ENCODE measurements at regions not wholly inside any gene's neighbourhood (a gene's known extent, or its start where the extent isn't known, plus 50 kb on each side); places are given as distances from the start of the nearest gene placed in this dataset.

GRCh38 chr16:77666771-77667170, 55.5 kb upstream of the NUDT7 start:
- DNase-seq (no peak), ATAC-seq (no peak)
- no peaks in the 10 kb centered on the region for H3K4me1 Mint-ChIP-seq (ENCODE audit: low read depth)
- H3K27me3 Mint-ChIP-seq, result peaks cover 5% of the 10 kb centered on the region
- ChIA-PET CTCF (interaction anchor here (1.0 kb wide), 1 partner anchor 8 kb away, joined by 3 read pairs; no protein-coding TSS in a partner anchor), POLR2A (no interaction called here)
- H3K9me3 Mint-ChIP-seq, result peaks cover 4% of the 10 kb centered on the region
- intact Hi-C loops (cut with micrococcal nuclease), result no loop called here
- no peak overlapping the region for H3K4me3 Mint-ChIP-seq
- H3K36me3 Mint-ChIP-seq (ENCODE audit: low read depth), result no peaks in the 10 kb centered on the region
- H3K27ac Mint-ChIP-seq, result no peak overlapping the region
- no peak for TF ChIP-seq CTCF (IDR thresholded peaks at IDR 0.05)

DNA sequence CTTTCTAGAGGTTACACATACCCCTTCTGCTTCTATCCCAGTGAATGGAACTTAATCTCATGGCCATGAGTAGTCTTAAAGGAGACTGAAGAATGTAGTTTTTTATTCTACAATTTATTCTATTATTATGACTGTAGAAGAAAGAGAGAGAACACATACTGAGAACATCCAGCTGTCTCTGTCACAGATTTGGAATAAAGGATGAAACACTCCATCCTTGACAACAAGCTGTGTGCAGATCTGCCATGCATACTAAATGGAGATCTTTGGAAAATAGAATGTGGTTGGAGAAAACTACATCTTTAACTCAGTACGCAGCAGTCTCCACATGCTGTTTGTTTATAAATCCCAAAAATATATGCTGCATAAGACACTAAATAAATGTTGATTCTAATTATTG, 54.1 kb upstream of the NUDT7 start:
- ChIA-PET POLR2A (no interaction called here), CTCF (interaction anchor here (1.3 kb wide), 1 partner anchor 9 kb away, joined by 3 read pairs; no protein-coding TSS in a partner anchor)
- peaks cover 3% of the 10 kb centered on the region for H3K27me3 Mint-ChIP-seq
- no peaks in the 10 kb centered on the region for H3K9me3 Mint-ChIP-seq
- H3K36me3 Mint-ChIP-seq (ENCODE audit: low read depth), result no peaks in the 10 kb centered on the region
- DNase-seq (no peak), ATAC-seq (no peak)
- H3K4me1 Mint-ChIP-seq (ENCODE audit: low read depth), result no peaks in the 10 kb centered on the region
- intact Hi-C loops (cut with micrococcal nuclease), result no loop called here
- no peak overlapping the region for H3K4me3 Mint-ChIP-seq
- no peak overlapping the region for H3K27ac Mint-ChIP-seq
- TF ChIP-seq CTCF (IDR thresholded peaks at IDR 0.05), result no peak

GRCh38 chr16:77669057-77669456, 53.3 kb upstream of the NUDT7 start:
- CTCF ChIA-PET, result no interaction called here

More at GRCh38 chr16:77669057-77669456, 53.3 kb upstream of the NUDT7 start:
- Mint-ChIP-seq H3K27ac (no peak overlapping the region), H3K9me3 (no peaks in the 10 kb centered on the region), H3K4me1 (ENCODE audit: low read depth) (no peaks in the 10 kb centered on the region), H3K4me3 (no peak overlapping the region), H3K27me3 (peaks cover 2% of the 10 kb centered on the region), H3K36me3 (ENCODE audit: low read depth) (no peaks in the 10 kb centered on the region)
- ATAC-seq, result no peak
- DNase-seq, result no peak
- no peak for TF ChIP-seq CTCF (IDR thresholded peaks at IDR 0.05)
- POLR2A ChIA-PET, result no interaction called here
- intact Hi-C loops (cut with micrococcal nuclease), result no loop called here

Data from activated CD8-positive, alpha-beta T cell treated with anti-CD3 and anti-CD28 coated beads for 36 hours (primary cell).